ENCODE measurements at regions not wholly inside any gene's neighbourhood (a gene's known extent, or its start where the extent isn't known, plus 50 kb on each side); places are given as distances from the start of the nearest gene placed in this dataset.

- TF ChIP-seq CTCF (IDR thresholded peaks at IDR 0.05): no peak
- Histone ChIP-seq H3K27ac (no peak overlapping the region), H3K27me3 (ENCODE audit: control insufficient read depth, insufficient read depth, low read length) (no peaks in the 10 kb centered on the region), H3K4me1 (no peaks in the 10 kb centered on the region), H3K9ac (no peak overlapping the region), H3K9me3 (ENCODE audit: control insufficient read depth, low read length) (no peaks in the 10 kb centered on the region), H3K36me3 (ENCODE audit: control insufficient read depth, insufficient read depth, low read length) (no peaks in the 10 kb centered on the region), H3K4me2 (ENCODE audit: low read length) (no peak overlapping the region), H3K4me3 (ENCODE audit: low read depth, low read length) (no peak overlapping the region), H2AFZ (no peak overlapping the region), H3K79me2 (no peaks in the 10 kb centered on the region)
Measured at GRCh38 chr9:87007711-87008366, 60.5 kb upstream of the GAS1 start.

- Histone ChIP-seq H3K4me2 (ENCODE audit: low read length) (no peak overlapping the region), H3K79me2 (no peaks in the 10 kb centered on the region), H3K9ac (no peak overlapping the region), H3K4me3 (ENCODE audit: low read depth, low read length) (no peak overlapping the region), H3K4me1 (no peaks in the 10 kb centered on the region), H3K27me3 (ENCODE audit: control insufficient read depth, insufficient read depth, low read length) (no peaks in the 10 kb centered on the region), H3K27ac (no peak overlapping the region), H2AFZ (no peak overlapping the region), H3K36me3 (ENCODE audit: control insufficient read depth, insufficient read depth, low read length) (no peaks in the 10 kb centered on the region), H3K9me3 (ENCODE audit: control insufficient read depth, low read length) (no peaks in the 10 kb centered on the region)
- no peak for TF ChIP-seq CTCF (IDR thresholded peaks at IDR 0.05)
Measured at GRCh38 chr9:87008667-87009066, 61.4 kb upstream of the GAS1 start.

- Histone ChIP-seq H3K4me3 (ENCODE audit: low read depth, low read length) (no peak overlapping the region), H3K9ac (no peak overlapping the region), H3K27ac (no peak overlapping the region), H3K4me1 (no peaks in the 10 kb centered on the region), H3K4me2 (ENCODE audit: low read length) (no peak overlapping the region), H3K9me3 (ENCODE audit: control insufficient read depth, low read length) (no peaks in the 10 kb centered on the region), H2AFZ (no peak overlapping the region), H3K36me3 (ENCODE audit: control insufficient read depth, insufficient read depth, low read length) (no peaks in the 10 kb centered on the region), H3K27me3 (ENCODE audit: control insufficient read depth, insufficient read depth, low read length) (no peaks in the 10 kb centered on the region), H3K79me2 (no peaks in the 10 kb centered on the region)
- TF ChIP-seq CTCF (IDR thresholded peaks at IDR 0.05): no peak
Measured at GRCh38 chr9:87010626-87011025, 63.3 kb upstream of the GAS1 start.

GRCh38 chr9:87011551-87011950 is 64.2 kb upstream of the GAS1 start:
- Histone ChIP-seq H3K9me3 (ENCODE audit: control insufficient read depth, low read length) (no peaks in the 10 kb centered on the region), H3K4me2 (ENCODE audit: low read length) (no peak overlapping the region), H3K27me3 (ENCODE audit: control insufficient read depth, insufficient read depth, low read length) (no peaks in the 10 kb centered on the region), H3K4me1 (no peaks in the 10 kb centered on the region), H3K4me3 (ENCODE audit: low read depth, low read length) (no peak overlapping the region), H3K79me2 (no peaks in the 10 kb centered on the region), H2AFZ (no peak overlapping the region), H3K36me3 (ENCODE audit: control insufficient read depth, insufficient read depth, low read length) (no peaks in the 10 kb centered on the region), H3K9ac (no peak overlapping the region), H3K27ac (no peak overlapping the region)
- no peak for TF ChIP-seq CTCF (IDR thresholded peaks at IDR 0.05)

- H3K4me3 ChIP-seq (ENCODE audit: low read depth, low read length): no peak overlapping the region
- H3K4me1 ChIP-seq: no peaks in the 10 kb centered on the region
- no peaks in the 10 kb centered on the region for H3K36me3 ChIP-seq (ENCODE audit: control insufficient read depth, insufficient read depth, low read length)
- no peak for TF ChIP-seq CTCF (IDR thresholded peaks at IDR 0.05)
- H3K27ac ChIP-seq: no peak overlapping the region
- no peaks in the 10 kb centered on the region for H3K9me3 ChIP-seq (ENCODE audit: control insufficient read depth, low read length)
- no peak overlapping the region for H3K9ac ChIP-seq
- no peak overlapping the region for H2AFZ ChIP-seq
- H3K79me2 ChIP-seq: no peaks in the 10 kb centered on the region
- H3K4me2 ChIP-seq (ENCODE audit: low read length): no peak overlapping the region
- no peaks in the 10 kb centered on the region for H3K27me3 ChIP-seq (ENCODE audit: control insufficient read depth, insufficient read depth, low read length)
Measured at GRCh38 chr9:87013490-87013889, 66.2 kb upstream of the GAS1 start.
